Psoas muscle (tissue), 7 donors: ENCODE measurements at regions not wholly inside any gene's neighbourhood (a gene's known extent, or its start where the extent isn't known, plus 50 kb on each side); places are given as distances from the start of the nearest gene placed in this dataset.

ENCODE experiments used
- ATAC-seq, 4 donors: fragments of 200-7000 bp; cut with Tn5 transposase; one replicate each; pipeline ENCODE4 v1.9.1; 2020; ENCODE audit warnings: moderate library complexity in 3 of 4, mild to moderate bottlenecking in 2 of 4
- DNase-seq, 2 donors: peaks; one replicate each; pipeline ENCODE4 v3.0.0-alpha.2; 2020
- H3K27ac ChIP-seq: fragments of 200-600 bp; one replicate; pipeline ENCODE4 v1.8.0; 2022
- H3K27me3 ChIP-seq, 3 donors: fragments of 200-600 bp in 1 of 3; one replicate each; pipeline versions ENCODE4 v1.6.1 to v1.8.0; 2013 to 2022; ENCODE audit warnings: low read length in 2 of 3, mild to moderate bottlenecking in 2 of 3, moderate library complexity in 1 of 3; ENCODE audit not compliant: insufficient read depth in 3 of 3
- H3K36me3 ChIP-seq, 2 donors: fragments of 200-600 bp in 1 of 2; one replicate each; pipeline versions ENCODE4 v1.6.1 to v1.8.0; 2013 to 2022; ENCODE audit warnings: low read depth in 1 of 2, mild to moderate bottlenecking in 1 of 2, moderate library complexity in 1 of 2; ENCODE audit not compliant: insufficient read depth in 1 of 2
- H3K4me1 ChIP-seq: fragments of 200-600 bp; one replicate; pipeline ENCODE4 v1.8.0; 2022
- H3K4me3 ChIP-seq: fragments of 200-600 bp; one replicate; pipeline ENCODE4 v1.8.0; 2022; ENCODE audit warnings: mild to moderate bottlenecking
- H3K9me3 ChIP-seq: fragments of 200-600 bp; one replicate; pipeline ENCODE4 v1.8.0; 2022
- WGBS, 3 donors: extraction: QIAGEN DNeasy Blood & Tissue Kit; methylation state at CpG; one replicate each; pipeline versions ENCODE4 v1.1.6 to v1.1.7; 2013; 5-methylcytosine and 5-hydroxymethylcytosine counted together
- intact Hi-C, 2 donors: fragments of 100-400 bp; cut with DNase I; formaldehyde crosslinking; loops; one replicate each; pipeline versions ENCODE4 v1.11.0 to v1.14.2; 2022
- TF ChIP-seq, protein P1 (sequence below): fragments of 200-600 bp; IDR thresholded peaks from one replicate; pipeline ENCODE4 v1.8.0; 2022; ENCODE audit warnings: antibody characterized with exemption
- donor health status: healthy with polysubstance abuse.
- donor health status: DM: no; HTN: no; CAD: no; lungs with moderate emphysema.
- donor health status: Bipolar disorder and iron deficiency.
- donor health status: healthy.
- donor health status: DM: yes; HTN: yes; CAD: no.
- donor health status: DM: no; HTN: no; CAD: no.
- donor health status: DM: yes; HTN: yes; CAD: no.

GRCh38 chr18:14031053-14031452, 101.2 kb downstream of the ZNF519 start:
- no peaks in the 10 kb centered on the region for H3K4me1 ChIP-seq
- no peak for DNase-seq
- H3K4me3 ChIP-seq, result no peak overlapping the region
- H3K9me3 ChIP-seq, result no peaks in the 10 kb centered on the region
- TF ChIP-seq, protein P1, sequence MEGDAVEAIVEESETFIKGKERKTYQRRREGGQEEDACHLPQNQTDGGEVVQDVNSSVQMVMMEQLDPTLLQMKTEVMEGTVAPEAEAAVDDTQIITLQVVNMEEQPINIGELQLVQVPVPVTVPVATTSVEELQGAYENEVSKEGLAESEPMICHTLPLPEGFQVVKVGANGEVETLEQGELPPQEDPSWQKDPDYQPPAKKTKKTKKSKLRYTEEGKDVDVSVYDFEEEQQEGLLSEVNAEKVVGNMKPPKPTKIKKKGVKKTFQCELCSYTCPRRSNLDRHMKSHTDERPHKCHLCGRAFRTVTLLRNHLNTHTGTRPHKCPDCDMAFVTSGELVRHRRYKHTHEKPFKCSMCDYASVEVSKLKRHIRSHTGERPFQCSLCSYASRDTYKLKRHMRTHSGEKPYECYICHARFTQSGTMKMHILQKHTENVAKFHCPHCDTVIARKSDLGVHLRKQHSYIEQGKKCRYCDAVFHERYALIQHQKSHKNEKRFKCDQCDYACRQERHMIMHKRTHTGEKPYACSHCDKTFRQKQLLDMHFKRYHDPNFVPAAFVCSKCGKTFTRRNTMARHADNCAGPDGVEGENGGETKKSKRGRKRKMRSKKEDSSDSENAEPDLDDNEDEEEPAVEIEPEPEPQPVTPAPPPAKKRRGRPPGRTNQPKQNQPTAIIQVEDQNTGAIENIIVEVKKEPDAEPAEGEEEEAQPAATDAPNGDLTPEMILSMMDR, result no peak
- H3K36me3 ChIP-seq, result no peaks in the 10 kb centered on the region
- WGBS, 3 donors, result 77 to 93% (median 89%) methylated on average over 7 of the region's 7 CpGs
- intact Hi-C loops, result no loop called here
- H3K27me3 ChIP-seq, result no peaks in the 10 kb centered on the region
- no peak overlapping the region for H3K27ac ChIP-seq
- ATAC-seq, result no peak

DNA sequence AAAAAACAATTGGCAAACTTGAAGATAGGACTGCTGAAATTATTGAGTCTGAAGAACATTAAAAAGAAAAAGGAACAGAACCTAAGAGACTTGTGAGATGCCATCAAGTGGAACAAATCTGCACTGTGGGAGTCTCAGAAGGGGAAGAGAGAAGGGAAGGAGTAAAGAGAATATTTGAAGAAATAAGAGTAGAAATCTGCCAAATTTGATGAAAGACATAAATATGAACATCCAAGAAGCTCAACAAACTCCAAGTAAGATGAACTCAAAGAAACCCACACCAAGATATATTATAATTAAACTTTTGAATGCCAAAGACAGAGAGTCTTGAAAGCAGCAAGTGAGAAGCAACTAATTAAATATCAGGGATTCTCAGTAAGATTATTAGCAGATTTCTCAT, 102.7 kb downstream of the ZNF519 start:
- Histone ChIP-seq H3K27me3 (no peaks in the 10 kb centered on the region), H3K36me3 (no peaks in the 10 kb centered on the region), H3K27ac (no peak overlapping the region), H3K9me3 (no peaks in the 10 kb centered on the region), H3K4me3 (no peak overlapping the region), H3K4me1 (no peaks in the 10 kb centered on the region)
- TF ChIP-seq, protein P1, result no peak
- intact Hi-C loops, result no loop called here
- ATAC-seq, result no peak
- no peak for DNase-seq

GRCh38 chr18:14026199-14026598, 106.0 kb downstream of the ZNF519 start:
- no peaks in the 10 kb centered on the region for H3K27me3 ChIP-seq
- no peaks in the 10 kb centered on the region for H3K36me3 ChIP-seq
- H3K4me1 ChIP-seq, result no peaks in the 10 kb centered on the region
- TF ChIP-seq, protein P1, result no peak
- DNase-seq, result no peak
- no peak for ATAC-seq
- no peaks in the 10 kb centered on the region for H3K9me3 ChIP-seq
- no peak overlapping the region for H3K4me3 ChIP-seq
- WGBS, 3 donors, result 34 to 39% (median 34%) methylated on average over 4 of the region's 4 CpGs
- intact Hi-C loops, result no loop called here
- H3K27ac ChIP-seq, result no peak overlapping the region

DNA sequence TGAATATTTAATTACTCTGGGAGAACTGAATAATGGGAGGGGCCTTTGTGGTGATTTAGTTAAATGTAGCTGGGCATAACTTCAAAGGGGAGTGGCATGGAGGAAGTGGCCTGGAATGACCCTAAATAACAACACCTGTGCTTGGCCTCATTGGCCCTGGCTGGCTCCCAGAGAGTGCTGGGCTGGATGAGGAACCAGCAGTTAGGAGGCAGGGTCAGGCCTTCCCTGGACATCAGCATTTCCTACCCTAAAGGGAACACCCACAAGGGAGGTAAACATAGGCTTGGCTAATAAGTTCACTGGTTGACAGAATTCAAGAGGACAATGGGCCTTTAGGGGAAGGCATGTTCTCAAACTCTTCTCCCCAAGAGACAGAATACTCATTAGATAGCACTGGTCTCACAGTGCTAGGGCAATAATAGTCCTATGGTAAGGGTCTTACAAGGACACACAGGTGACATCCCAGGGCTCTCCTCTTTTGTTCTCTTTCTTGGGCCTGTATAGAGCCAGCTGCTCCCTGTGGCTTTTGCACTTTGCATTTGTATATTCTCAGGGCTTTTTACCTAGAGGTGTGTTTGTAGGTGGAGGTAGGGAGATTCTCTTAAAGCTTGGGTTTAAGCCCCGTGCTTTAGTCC, 106.8 kb downstream of the ZNF519 start:
- TF ChIP-seq, protein P1, result no peak
- DNase-seq (no peak), ATAC-seq (no peak)

DNA sequence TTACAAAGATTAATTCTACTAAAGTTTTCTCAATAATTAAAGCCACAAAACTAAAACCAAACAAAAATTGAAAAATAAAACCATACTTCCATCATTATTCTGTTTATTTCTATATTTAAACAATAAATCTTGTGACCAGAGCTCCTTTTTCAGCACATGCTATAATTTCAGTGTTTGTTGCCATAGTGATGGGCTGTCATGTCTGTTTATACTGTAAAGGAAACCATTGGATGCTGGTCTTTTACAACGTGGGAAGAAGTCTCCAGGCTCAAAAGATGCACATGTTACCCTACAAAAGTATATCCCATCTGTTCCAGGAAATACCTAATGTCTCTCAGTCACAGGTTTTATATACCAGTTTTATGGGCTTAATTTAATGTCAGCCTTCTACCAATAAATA, 100.1 kb upstream of the MC2R start:
- no peaks in the 10 kb centered on the region for H3K36me3 ChIP-seq
- no peak overlapping the region for H3K27ac ChIP-seq
- H3K9me3 ChIP-seq, result no peaks in the 10 kb centered on the region
- H3K4me3 ChIP-seq, result no peak overlapping the region
- ATAC-seq (no peak), DNase-seq (no peak)
- TF ChIP-seq, protein P1, result no peak
- WGBS, 3 donors, result 17 to 25% (median 18%) methylated on average over 1 of the region's 1 CpG
- no peaks in the 10 kb centered on the region for H3K4me1 ChIP-seq
- intact Hi-C loops, result loop anchor here (1.0 to 10.0 kb wide), 2 partner anchors 8 to 61 kb away; no protein-coding TSS in a partner anchor
- no peaks in the 10 kb centered on the region for H3K27me3 ChIP-seq

More for the DNA sequence above, 106.8 kb downstream of the ZNF519 start:
- no peak overlapping the region for H3K4me3 ChIP-seq
- no peaks in the 10 kb centered on the region for H3K9me3 ChIP-seq
- no peak overlapping the region for H3K27ac ChIP-seq
- no peaks in the 10 kb centered on the region for H3K36me3 ChIP-seq
- 23 to 35% (median 34%) methylated on average over 1 of the region's 1 CpG for WGBS, 3 donors
- no peaks in the 10 kb centered on the region for H3K27me3 ChIP-seq
- H3K4me1 ChIP-seq, result no peaks in the 10 kb centered on the region
- intact Hi-C loops, result no loop called here
